Right ventricle myocardium superior (tissue), 1 donor: ENCODE measurements at regions not wholly inside any gene's neighbourhood (a gene's known extent, or its start where the extent isn't known, plus 50 kb on each side); places are given as distances from the start of the nearest gene placed in this dataset.

Experiments
- ATAC-seq: fragments of 200-7000 bp; cut with Tn5 transposase; one replicate; pipeline ENCODE4 v1.9.1; 2020; ENCODE audit warnings: mild to moderate bottlenecking; ENCODE audit not compliant: poor library complexity
- DNase-seq: peaks from one replicate; pipeline ENCODE4 v3.0.0-alpha.2; 2020
- intact Hi-C: fragments of 100-400 bp; cut with DNase I; formaldehyde crosslinking; loops from one replicate; pipeline ENCODE4 v1.11.2; 2022
- donor health status: DM: no; HTN: yes; CAD: no; lungs with severe emphysema.

GRCh38 chr2:211258646-211259335 is 702.4 kb downstream of the CPS1 start:
- intact Hi-C loops, result no loop called here
- DNase-seq, result no peak
- ATAC-seq, result no peak

GRCh38 chr2:211259831-211260476 is 703.6 kb downstream of the CPS1 start:
- intact Hi-C loops, result no loop called here
- DNase-seq, result no peak
- ATAC-seq, result no peak

- DNase-seq (no peak), ATAC-seq (no peak)
- intact Hi-C loops, result no loop called here
These were observed 713.9 kb downstream of the CPS1 start for GRCh38 chr2:211270257-211270656.

- DNase-seq (no peak), ATAC-seq (no peak)
- intact Hi-C loops, result no loop called here
These were observed 725.2 kb downstream of the CPS1 start for GRCh38 chr2:211281430-211282073.

- ATAC-seq (no peak), DNase-seq (no peak)
- intact Hi-C loops, result no loop called here
These were observed 746.3 kb downstream of the CPS1 start for GRCh38 chr2:211302676-211303075.

- DNase-seq (no peak), ATAC-seq (no peak)
- intact Hi-C loops, result no loop called here
These were observed 750.5 kb downstream of the CPS1 start for GRCh38 chr2:211306929-211307328.
